ENCODE measurements at regions not wholly inside any gene's neighbourhood (a gene's known extent, or its start where the extent isn't known, plus 50 kb on each side); places are given as distances from the start of the nearest gene placed in this dataset.

- TF ChIP-seq REST (IDR thresholded peaks at IDR 0.05; ENCODE audit: unreplicated experiment) (no peak), STAT1 (IDR thresholded peaks at IDR 0.05; ENCODE audit: unreplicated experiment) (no peak), POLR2AphosphoS5 (IDR thresholded peaks at IDR 0.05; ENCODE audit: low read depth) (no peak), EZH2 (IDR thresholded peaks at IDR 0.05; ENCODE audit: low read depth, unreplicated experiment) (no peak), CTCF (conservative IDR thresholded peaks at IDR 0.05; ENCODE audit: low read depth in 2 of 2) (no peak)
These were observed 59.4 kb upstream of the HPCAL1 start (continued) for GRCh38 chr2:10242998-10243925.

GRCh38 chr2:10243926-10244270, 58.8 kb upstream of the HPCAL1 start:
- Histone ChIP-seq H4K20me1 (replicated peaks; ENCODE audit: insufficient read depth) (no peaks in the 10 kb centered on the region), H3K27ac (ENCODE audit: low read depth) (no peak overlapping the region), H3K9me2 (ENCODE audit: insufficient read depth) (no peaks in the 10 kb centered on the region), H3K36me3 (ENCODE audit: insufficient read depth) (no peaks in the 10 kb centered on the region), H2AFZ (no peak overlapping the region), H3F3A (replicated peaks; ENCODE audit: low read depth) (no peaks in the 10 kb centered on the region), H3K27me3 (ENCODE audit: insufficient read depth) (no peaks in the 10 kb centered on the region), H3K4me2 (no peak overlapping the region), H3K4me3 (no peak overlapping the region), H3K79me2 (replicated peaks; ENCODE audit: insufficient read depth) (no peaks in the 10 kb centered on the region), H3K4me1 (ENCODE audit: insufficient read depth) (no peaks in the 10 kb centered on the region)
- no peak for ATAC-seq
- H3K9me3 Mint-ChIP-seq = no peaks in the 10 kb centered on the region
- no peaks in the 10 kb centered on the region; the same call in 2 of the 3 replicates for H3K4me1 Mint-ChIP-seq
- H3K4me3 Mint-ChIP-seq = no peak overlapping the region
- H3K27ac Mint-ChIP-seq = no peak overlapping the region
- no peak for DNase-seq (ENCODE audit: low spot score)
- no peaks in the 10 kb centered on the region for H3K36me3 Mint-ChIP-seq (ENCODE audit: low read depth)
- H3K27me3 Mint-ChIP-seq (ENCODE audit: insufficient read depth, low read depth, poor library complexity) = no peaks in the 10 kb centered on the region
- TF ChIP-seq NANOG (IDR thresholded peaks at IDR 0.05; ENCODE audit: borderline replicate concordance) = no peak
- no peak for TF ChIP-seq ETS1 (IDR thresholded peaks at IDR 0.05)
- TF ChIP-seq ZNF331 (CRISPR knock-in tag; IDR thresholded peaks at IDR 0.05; ENCODE audit: low read depth) = no peak
- no peak for TF ChIP-seq REST (IDR thresholded peaks at IDR 0.05; ENCODE audit: unreplicated experiment)
- no peak for TF ChIP-seq EZH2 (IDR thresholded peaks at IDR 0.05; ENCODE audit: low read depth, unreplicated experiment)
- no peak for TF ChIP-seq JUNB (IDR thresholded peaks at IDR 0.05; ENCODE audit: unreplicated experiment)
- no peak for TF ChIP-seq POLR2AphosphoS5 (IDR thresholded peaks at IDR 0.05; ENCODE audit: low read depth)
- no peak for TF ChIP-seq STAT1 (IDR thresholded peaks at IDR 0.05; ENCODE audit: unreplicated experiment)
